Activated T-cell treated with anti-CD3 and anti-CD28 coated beads, Interleukin-2, amount 50 U/mL, for 72 hours (primary cell): ENCODE measurements at regions not wholly inside any gene's neighbourhood (a gene's known extent, or its start where the extent isn't known, plus 50 kb on each side); places are given as distances from the start of the nearest gene placed in this dataset.

Source experiments
- ATAC-seq, 2 donors: fragments of 150-1000 bp; cut with Tn5 transposase; replicated peaks in 1 of 2; 2 replicates each; pipeline ENCODE4 v1.10.0; 2021; ENCODE audit warnings: moderate library complexity in 2 of 2, mild to moderate bottlenecking in 1 of 2
- DNase-seq, 2 donors: peaks; one replicate each; pipeline ENCODE4 v3.0.0; 2021 to 2022; ENCODE audit warnings: mixed read lengths in 1 of 2
- H3K27ac Mint-ChIP-seq: one replicate; pipeline ENCODE4 v1.8.0; 2022; ENCODE audit warnings: mild to moderate bottlenecking, moderate library complexity, mixed read lengths
- H3K27me3 Mint-ChIP-seq: one replicate; pipeline ENCODE4 v1.8.0; 2022; ENCODE audit warnings: low read depth, mixed read lengths
- H3K36me3 Mint-ChIP-seq, 2 donors: one replicate each; pipeline ENCODE4 v1.8.0; 2022; ENCODE audit warnings: mixed read lengths in 2 of 2, mild to moderate bottlenecking in 1 of 2; ENCODE audit not compliant: insufficient read depth in 2 of 2
- H3K4me1 Mint-ChIP-seq: one replicate; pipeline ENCODE4 v1.8.0; 2022; ENCODE audit warnings: low read depth, mixed read lengths
- H3K4me3 Mint-ChIP-seq, 2 donors: one replicate each; pipeline ENCODE4 v1.8.0; 2022; ENCODE audit warnings: mild to moderate bottlenecking in 2 of 2, mixed read lengths in 2 of 2, moderate library complexity in 2 of 2
- H3K9me3 Mint-ChIP-seq, 2 donors: one replicate each; pipeline ENCODE4 v1.8.0; 2022; ENCODE audit warnings: mixed read lengths in 2 of 2

- no peak for ATAC-seq
- Mint-ChIP-seq H3K27ac (no peak overlapping the region), H3K36me3 (no peaks in the 10 kb centered on the region), H3K9me3 (no peaks in the 10 kb centered on the region), H3K4me1 (no peaks in the 10 kb centered on the region), H3K4me3 (no peak overlapping the region), H3K27me3 (no peaks in the 10 kb centered on the region)
- no peak for DNase-seq
These were observed 157.0 kb downstream of the MRPL14 start for GRCh38 chr6:43970068-43970912.

- H3K9me3 Mint-ChIP-seq, result no peaks in the 10 kb centered on the region
- H3K4me1 Mint-ChIP-seq, result no peaks in the 10 kb centered on the region
- ATAC-seq (no peak), DNase-seq (no peak)
- H3K4me3 Mint-ChIP-seq, result no peak overlapping the region
- H3K27me3 Mint-ChIP-seq, result no peaks in the 10 kb centered on the region
- H3K27ac Mint-ChIP-seq, result no peak overlapping the region
- H3K36me3 Mint-ChIP-seq, result no peaks in the 10 kb centered on the region
These were observed 157.9 kb downstream of the MRPL14 start for GRCh38 chr6:43969158-43969981.

GRCh38 chr6:43968110-43968965 is 158.9 kb downstream of the MRPL14 start:
- Mint-ChIP-seq H3K27me3 (no peaks in the 10 kb centered on the region), H3K36me3 (no peaks in the 10 kb centered on the region), H3K4me1 (no peaks in the 10 kb centered on the region), H3K4me3 (no peak overlapping the region), H3K27ac (no peak overlapping the region), H3K9me3 (no peaks in the 10 kb centered on the region)
- no peak for DNase-seq
- ATAC-seq, result no peak

- no peak overlapping the region for H3K4me3 Mint-ChIP-seq
- H3K27me3 Mint-ChIP-seq, result no peaks in the 10 kb centered on the region
- no peak for ATAC-seq
- no peak for DNase-seq
- H3K9me3 Mint-ChIP-seq, result no peaks in the 10 kb centered on the region
- no peaks in the 10 kb centered on the region for H3K4me1 Mint-ChIP-seq
- no peak overlapping the region for H3K27ac Mint-ChIP-seq
- no peaks in the 10 kb centered on the region for H3K36me3 Mint-ChIP-seq
These were observed 159.5 kb downstream of the MRPL14 start for GRCh38 chr6:43967719-43968091.

DNA sequence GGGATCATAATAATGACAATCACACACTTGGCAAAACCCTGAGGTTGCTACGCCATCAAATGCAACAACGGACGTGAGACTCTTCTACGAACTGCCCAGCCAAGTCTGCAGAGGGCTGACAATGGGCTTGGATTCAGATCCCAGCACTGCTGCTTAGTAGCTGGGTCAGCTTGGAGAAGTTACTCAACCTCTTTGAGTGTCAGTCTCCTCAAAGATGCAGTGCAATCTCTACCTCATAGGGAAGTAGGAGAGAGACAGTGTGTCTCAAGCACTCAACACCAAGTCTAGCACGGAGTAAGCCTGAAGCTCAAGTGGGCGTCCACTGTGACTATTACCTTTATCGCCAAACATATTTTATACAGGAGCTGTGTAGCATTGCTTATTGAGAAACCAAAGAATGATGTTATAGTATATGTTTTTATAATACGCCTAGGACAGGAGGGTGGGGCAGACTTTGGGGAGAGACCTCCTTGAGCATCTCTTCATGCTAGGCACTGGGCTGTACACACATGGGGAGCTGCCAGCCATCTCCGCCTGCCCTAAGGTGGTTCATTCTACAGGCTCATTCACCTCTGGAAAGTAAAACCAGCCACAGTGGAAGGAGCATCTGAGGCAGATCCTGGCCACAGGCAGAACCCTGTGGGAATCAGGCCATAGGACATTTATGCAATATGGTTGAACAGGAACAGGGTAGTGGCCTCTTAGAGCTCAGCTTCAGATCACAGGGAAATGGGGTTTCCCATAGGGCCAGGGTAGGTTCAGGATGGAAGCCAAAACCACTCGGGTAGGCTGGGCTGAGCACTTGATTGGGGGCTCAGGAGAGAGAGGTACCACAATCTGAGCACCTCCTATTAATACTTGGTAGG is 160.2 kb downstream of the MRPL14 start:
- H3K36me3 Mint-ChIP-seq, result no peaks in the 10 kb centered on the region
- H3K4me3 Mint-ChIP-seq, result no peak overlapping the region
- DNase-seq, result no peak
- no peaks in the 10 kb centered on the region for H3K9me3 Mint-ChIP-seq
- no peaks in the 10 kb centered on the region for H3K4me1 Mint-ChIP-seq
- H3K27me3 Mint-ChIP-seq, result no peaks in the 10 kb centered on the region
- H3K27ac Mint-ChIP-seq, result no peak overlapping the region
- no peak for ATAC-seq

DNA sequence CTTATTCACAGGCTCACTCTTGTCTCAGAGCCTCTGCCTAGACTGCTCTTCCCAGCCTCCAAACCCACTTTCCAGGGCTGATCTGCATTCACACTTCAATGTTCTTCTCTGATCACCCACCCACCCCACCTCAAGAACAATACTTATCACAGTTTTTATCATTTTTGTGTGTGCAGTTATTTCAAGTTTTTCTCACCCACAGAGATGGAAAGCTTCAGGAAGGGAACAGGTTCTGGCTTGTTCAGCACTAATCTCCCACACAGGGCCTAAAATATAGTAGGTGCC is 160.9 kb downstream of the MRPL14 start:
- no peaks in the 10 kb centered on the region for H3K36me3 Mint-ChIP-seq
- H3K9me3 Mint-ChIP-seq, result no peaks in the 10 kb centered on the region
- DNase-seq (no peak), ATAC-seq (no peak)
- H3K4me1 Mint-ChIP-seq, result no peaks in the 10 kb centered on the region
- H3K4me3 Mint-ChIP-seq, result no peak overlapping the region
- H3K27me3 Mint-ChIP-seq, result no peaks in the 10 kb centered on the region
- no peak overlapping the region for H3K27ac Mint-ChIP-seq

GRCh38 chr6:43965628-43966373 is 161.5 kb downstream of the MRPL14 start:
- Mint-ChIP-seq H3K4me1 (no peaks in the 10 kb centered on the region), H3K4me3 (no peak overlapping the region), H3K27ac (no peak overlapping the region), H3K27me3 (no peaks in the 10 kb centered on the region), H3K36me3 (no peaks in the 10 kb centered on the region), H3K9me3 (no peaks in the 10 kb centered on the region)
- no peak for DNase-seq
- no peak for ATAC-seq

- no peak for DNase-seq
- H3K27me3 Mint-ChIP-seq, result peaks cover 6% of the 10 kb centered on the region
- H3K27ac Mint-ChIP-seq, result no peak overlapping the region
- ATAC-seq, result no peak
- no peaks in the 10 kb centered on the region for H3K36me3 Mint-ChIP-seq
- no peak overlapping the region for H3K4me3 Mint-ChIP-seq
- no peaks in the 10 kb centered on the region for H3K4me1 Mint-ChIP-seq
- H3K9me3 Mint-ChIP-seq, result no peaks in the 10 kb centered on the region
These were observed 162.3 kb downstream of the MRPL14 start for GRCh38 chr6:43964659-43965570.

DNA sequence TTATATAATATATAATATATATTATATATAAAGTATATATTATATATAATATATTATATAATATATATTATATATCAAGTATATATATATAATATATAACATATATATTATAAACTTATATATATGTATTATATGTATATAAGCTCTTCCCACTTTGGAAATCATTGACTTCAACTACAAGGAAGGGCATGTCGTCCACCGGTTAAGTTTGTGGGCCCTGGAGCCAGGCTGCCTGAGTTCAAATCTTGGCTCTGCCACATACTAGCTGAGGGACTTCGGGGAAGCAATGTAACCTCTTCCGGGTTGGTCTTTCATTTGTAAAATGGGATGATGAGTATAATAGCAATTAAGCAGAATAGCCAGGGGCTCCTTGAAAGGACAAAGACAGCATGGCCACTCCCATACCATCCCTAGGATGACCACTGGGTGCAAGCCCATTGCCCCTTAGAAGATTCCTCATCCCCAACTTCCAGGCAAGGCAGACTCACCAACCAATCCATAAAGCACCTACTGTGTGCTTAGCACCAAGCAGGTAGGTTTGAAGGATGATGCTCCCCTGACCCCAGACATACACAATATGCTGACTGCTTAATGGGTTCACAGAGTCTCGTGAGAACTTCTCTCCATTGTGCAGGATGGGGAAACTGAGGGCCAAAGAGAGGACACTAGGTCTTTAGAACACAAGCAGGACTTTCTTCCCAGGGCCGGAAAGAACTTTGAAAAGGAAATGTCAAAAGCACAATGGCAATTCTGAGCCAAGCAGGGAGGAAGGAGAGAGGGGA is 163.2 kb downstream of the MRPL14 start:
- H3K9me3 Mint-ChIP-seq, result no peaks in the 10 kb centered on the region
- H3K4me3 Mint-ChIP-seq, result no peak overlapping the region
- no peak overlapping the region for H3K27ac Mint-ChIP-seq
- no peak for DNase-seq
- no peak for ATAC-seq
- H3K27me3 Mint-ChIP-seq, result peaks cover 15% of the 10 kb centered on the region
- H3K36me3 Mint-ChIP-seq, result no peaks in the 10 kb centered on the region
- no peaks in the 10 kb centered on the region for H3K4me1 Mint-ChIP-seq

- no peaks in the 10 kb centered on the region for H3K36me3 Mint-ChIP-seq
- no peak for ATAC-seq
- H3K4me1 Mint-ChIP-seq, result no peaks in the 10 kb centered on the region
- no peaks in the 10 kb centered on the region for H3K9me3 Mint-ChIP-seq
- H3K27ac Mint-ChIP-seq, result no peak overlapping the region
- H3K4me3 Mint-ChIP-seq, result no peak overlapping the region
- no peak for DNase-seq
- H3K27me3 Mint-ChIP-seq, result peaks cover 24% of the 10 kb centered on the region
These were observed 164.0 kb downstream of the MRPL14 start for GRCh38 chr6:43963203-43963602.

GRCh38 chr6:43962458-43962857 is 164.8 kb downstream of the MRPL14 start:
- no peaks in the 10 kb centered on the region for H3K4me1 Mint-ChIP-seq
- no peak for DNase-seq
- no peak overlapping the region for H3K4me3 Mint-ChIP-seq
- no peaks in the 10 kb centered on the region for H3K9me3 Mint-ChIP-seq
- H3K27me3 Mint-ChIP-seq, result peaks cover 31% of the 10 kb centered on the region
- H3K27ac Mint-ChIP-seq, result no peak overlapping the region
- no peak for ATAC-seq
- no peaks in the 10 kb centered on the region for H3K36me3 Mint-ChIP-seq
